Loucy (cell line): ENCODE measurements at regions not wholly inside any gene's neighbourhood (a gene's known extent, or its start where the extent isn't known, plus 50 kb on each side); places are given as distances from the start of the nearest gene placed in this dataset.
"Not testable (repeated sequence)": the region's sequence is repeated elsewhere in the genome, so short reads cannot be mapped to it uniquely, and the experiment has no call there.

ENCODE experiments used
- H2AFZ ChIP-seq: fragments of 200-600 bp; sonication (generic); 2 replicates; pipeline ENCODE4 v1.6.0; 2016; ENCODE audit warnings: antibody characterized with exemption, mild to moderate bottlenecking, low read length, moderate library complexity
- H3F3A ChIP-seq: fragments of 200-600 bp; 2 replicates; pipeline ENCODE4 v1.6.0; 2016; ENCODE audit warnings: antibody characterized with exemption, low read depth, mild to moderate bottlenecking
- H3K27me3 ChIP-seq: fragments of 200-600 bp; sonication (generic); 2 replicates; pipeline ENCODE4 v1.6.1; 2014; ENCODE audit warnings: low read length, mild to moderate bottlenecking; ENCODE audit not compliant: insufficient read depth, poor library complexity, severe bottlenecking
- H3K36me3 ChIP-seq: fragments of 200-600 bp; sonication (generic); 2 replicates; pipeline ENCODE4 v1.6.1; 2016; ENCODE audit warnings: low read length; ENCODE audit not compliant: insufficient read depth
- H3K4me1 ChIP-seq: fragments of 200-600 bp; sonication (generic); 2 replicates; pipeline ENCODE4 v1.5.1; 2014; ENCODE audit warnings: low read length, mild to moderate bottlenecking; ENCODE audit not compliant: insufficient read depth, poor library complexity, severe bottlenecking
- H3K4me2 ChIP-seq: fragments of 200-600 bp; sonication (generic); 2 replicates; pipeline ENCODE4 v1.6.0; 2014; ENCODE audit warnings: antibody characterized with exemption, low read length, low read depth, mild to moderate bottlenecking; ENCODE audit not compliant: poor library complexity, severe bottlenecking
- H3K4me3 ChIP-seq: fragments of 200-600 bp; sonication (generic); 2 replicates; pipeline ENCODE4 v1.5.1; 2014; ENCODE audit warnings: low read length, mild to moderate bottlenecking, mixed read lengths; ENCODE audit not compliant: poor library complexity, severe bottlenecking
- H3K79me2 ChIP-seq: fragments of 200-600 bp; sonication (generic); 2 replicates; pipeline ENCODE4 v1.6.1; 2014; ENCODE audit warnings: low read length; ENCODE audit not compliant: insufficient read depth
- H3K9ac ChIP-seq: fragments of 200-600 bp; sonication (generic); 2 replicates; pipeline ENCODE4 v1.6.0; 2014; ENCODE audit warnings: mild to moderate bottlenecking, low read depth, low read length, moderate library complexity; ENCODE audit not compliant: poor library complexity, severe bottlenecking
- H3K9me2 ChIP-seq: fragments of 200-600 bp; sonication (generic); replicated peaks from 2 replicates; pipeline ENCODE4 v1.6.1; 2016; ENCODE audit warnings: low read depth, low read length, mixed read lengths
- H3K9me3 ChIP-seq: fragments of 200-600 bp; sonication (generic); 2 replicates; pipeline ENCODE4 v1.6.1; 2014; ENCODE audit warnings: mild to moderate bottlenecking, antibody characterized with exemption, low read length, low read depth; ENCODE audit not compliant: insufficient read depth
- H4K20me1 ChIP-seq: fragments of 200-600 bp; sonication (generic); 2 replicates; pipeline ENCODE4 v1.6.0; 2014; ENCODE audit warnings: antibody characterized with exemption, low read length, mild to moderate bottlenecking; ENCODE audit not compliant: insufficient read depth, poor library complexity, severe bottlenecking
- CTCF ChIP-seq: fragments of 200-600 bp; sonication (generic); conservative IDR thresholded peaks from 2 replicates; pipeline ENCODE4 v1.5.1; 2014; ENCODE audit warnings: mild to moderate bottlenecking, antibody characterized with exemption, low read length
- EZH2phosphoT487 ChIP-seq: fragments of 200-600 bp; IDR thresholded peaks from 2 replicates; pipeline ENCODE4 v1.6.1; 2018; ENCODE audit warnings: antibody characterized with exemption, mild to moderate bottlenecking, moderate library complexity, borderline replicate concordance

- Histone ChIP-seq H3K4me1 (no peaks in the 10 kb centered on the region), H3K4me3 (no peak overlapping the region), H3K79me2 (no peaks in the 10 kb centered on the region), H4K20me1 (no peaks in the 10 kb centered on the region), H3K4me2 (no peak overlapping the region), H3K9ac (no peak overlapping the region), H3K27me3 (no peaks in the 10 kb centered on the region), H3K36me3 (no peaks in the 10 kb centered on the region), H2AFZ (no peak overlapping the region), H3F3A (no peaks in the 10 kb centered on the region), H3K9me2 (no peaks in the 10 kb centered on the region), H3K9me3 (no peaks in the 10 kb centered on the region)
- TF ChIP-seq CTCF (no peak), EZH2phosphoT487 (no peak)
Observed at GRCh38 chr3:166575161-166575560, 737.9 kb upstream of the BCHE start.

GRCh38 chr3:166571686-166572085 lies 734.5 kb upstream of the BCHE start:
- not testable (repeated sequence) for H3K4me3 ChIP-seq, H3K27me3 ChIP-seq, H3F3A ChIP-seq, H3K9me2 ChIP-seq, H3K4me2 ChIP-seq, H3K36me3 ChIP-seq, H3K4me1 ChIP-seq, H2AFZ ChIP-seq, H3K79me2 ChIP-seq, H3K9me3 ChIP-seq, H4K20me1 ChIP-seq, H3K9ac ChIP-seq

- no peak overlapping the region for H2AFZ ChIP-seq
- TF ChIP-seq CTCF (no peak), EZH2phosphoT487 (no peak)
- H3K9me3 ChIP-seq = no peaks in the 10 kb centered on the region
- no peaks in the 10 kb centered on the region for H3K4me1 ChIP-seq
- H4K20me1 ChIP-seq = no peaks in the 10 kb centered on the region
- no peak overlapping the region for H3K9ac ChIP-seq
- H3K9me2 ChIP-seq = no peaks in the 10 kb centered on the region
- no peaks in the 10 kb centered on the region for H3K79me2 ChIP-seq
- H3K27me3 ChIP-seq = no peaks in the 10 kb centered on the region
- no peak overlapping the region for H3K4me3 ChIP-seq
- no peaks in the 10 kb centered on the region for H3F3A ChIP-seq
- no peaks in the 10 kb centered on the region for H3K36me3 ChIP-seq
- H3K4me2 ChIP-seq = no peak overlapping the region
Observed at GRCh38 chr3:166570102-166570501, 732.9 kb upstream of the BCHE start.

GRCh38 chr3:166569589-166569988 lies 732.4 kb upstream of the BCHE start:
- no peaks in the 10 kb centered on the region for H3F3A ChIP-seq
- H3K79me2 ChIP-seq = no peaks in the 10 kb centered on the region
- H2AFZ ChIP-seq = no peak overlapping the region
- no peaks in the 10 kb centered on the region for H3K27me3 ChIP-seq
- TF ChIP-seq CTCF = no peak
- no peak for TF ChIP-seq EZH2phosphoT487
- H3K4me3 ChIP-seq = no peak overlapping the region
- H4K20me1 ChIP-seq = no peaks in the 10 kb centered on the region
- no peaks in the 10 kb centered on the region for H3K36me3 ChIP-seq
- no peaks in the 10 kb centered on the region for H3K4me1 ChIP-seq
- no peaks in the 10 kb centered on the region for H3K9me2 ChIP-seq
- no peak overlapping the region for H3K4me2 ChIP-seq
- H3K9me3 ChIP-seq = no peaks in the 10 kb centered on the region
- H3K9ac ChIP-seq = no peak overlapping the region
